ENCODE measurements at regions not wholly inside any gene's neighbourhood (a gene's known extent, or its start where the extent isn't known, plus 50 kb on each side); places are given as distances from the start of the nearest gene placed in this dataset.

DNA sequence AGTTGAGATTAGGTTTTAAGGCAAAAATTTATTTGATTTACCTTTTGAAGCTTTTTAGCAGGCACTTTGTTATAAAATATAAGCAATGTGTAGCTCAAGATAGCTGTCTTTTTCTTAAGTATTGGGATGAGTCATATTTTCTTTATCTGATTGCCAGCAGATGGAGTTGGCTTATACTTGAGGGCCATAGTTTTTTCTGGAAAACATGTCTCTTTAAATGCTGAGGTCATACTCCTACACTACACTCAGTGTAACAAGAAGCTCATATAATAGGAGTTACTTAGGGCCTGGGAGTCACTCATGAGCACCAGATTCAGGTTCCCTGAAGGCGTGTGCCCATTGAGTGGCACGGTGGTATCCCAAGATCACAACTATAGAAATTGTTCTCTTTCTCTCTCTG, 579.8 kb downstream of the EDEM1 start:
- Histone ChIP-seq H3K27ac (ENCODE audit: low read depth in 2 of 2, low read length in 2 of 2) (no peak overlapping the region), H3K27me3 (ENCODE audit: control insufficient read depth, insufficient read depth, low read length) (no peaks in the 10 kb centered on the region), H3K9ac (ENCODE audit: low read length in 3 of 3) (no peak overlapping the region), H3K36me3 (ENCODE audit: control insufficient read depth in 2 of 3, insufficient read depth in 3 of 3, low read length in 3 of 3) (no peaks in the 10 kb centered on the region), H3K9me3 (ENCODE audit: control insufficient read depth in 2 of 3, insufficient read depth in 1 of 3, low read length in 3 of 3) (no peaks in the 10 kb centered on the region), H3K4me1 (ENCODE audit: control insufficient read depth in 2 of 3, insufficient read depth in 2 of 3, low read depth in 1 of 3, low read length in 3 of 3) (no peaks in the 10 kb centered on the region), H3K4me3 (ENCODE audit: low read length in 3 of 3) (no peak overlapping the region)
- FAIRE-seq, result no peak
- no peak for DNase-seq
- intact Hi-C loops (cut with DNase I), result no loop called here
- TF ChIP-seq, protein P1, sequence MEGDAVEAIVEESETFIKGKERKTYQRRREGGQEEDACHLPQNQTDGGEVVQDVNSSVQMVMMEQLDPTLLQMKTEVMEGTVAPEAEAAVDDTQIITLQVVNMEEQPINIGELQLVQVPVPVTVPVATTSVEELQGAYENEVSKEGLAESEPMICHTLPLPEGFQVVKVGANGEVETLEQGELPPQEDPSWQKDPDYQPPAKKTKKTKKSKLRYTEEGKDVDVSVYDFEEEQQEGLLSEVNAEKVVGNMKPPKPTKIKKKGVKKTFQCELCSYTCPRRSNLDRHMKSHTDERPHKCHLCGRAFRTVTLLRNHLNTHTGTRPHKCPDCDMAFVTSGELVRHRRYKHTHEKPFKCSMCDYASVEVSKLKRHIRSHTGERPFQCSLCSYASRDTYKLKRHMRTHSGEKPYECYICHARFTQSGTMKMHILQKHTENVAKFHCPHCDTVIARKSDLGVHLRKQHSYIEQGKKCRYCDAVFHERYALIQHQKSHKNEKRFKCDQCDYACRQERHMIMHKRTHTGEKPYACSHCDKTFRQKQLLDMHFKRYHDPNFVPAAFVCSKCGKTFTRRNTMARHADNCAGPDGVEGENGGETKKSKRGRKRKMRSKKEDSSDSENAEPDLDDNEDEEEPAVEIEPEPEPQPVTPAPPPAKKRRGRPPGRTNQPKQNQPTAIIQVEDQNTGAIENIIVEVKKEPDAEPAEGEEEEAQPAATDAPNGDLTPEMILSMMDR (IDR thresholded peaks at IDR 0.05; ENCODE audit: borderline replicate concordance, extremely low read depth, insufficient read depth), result no peak

DNA sequence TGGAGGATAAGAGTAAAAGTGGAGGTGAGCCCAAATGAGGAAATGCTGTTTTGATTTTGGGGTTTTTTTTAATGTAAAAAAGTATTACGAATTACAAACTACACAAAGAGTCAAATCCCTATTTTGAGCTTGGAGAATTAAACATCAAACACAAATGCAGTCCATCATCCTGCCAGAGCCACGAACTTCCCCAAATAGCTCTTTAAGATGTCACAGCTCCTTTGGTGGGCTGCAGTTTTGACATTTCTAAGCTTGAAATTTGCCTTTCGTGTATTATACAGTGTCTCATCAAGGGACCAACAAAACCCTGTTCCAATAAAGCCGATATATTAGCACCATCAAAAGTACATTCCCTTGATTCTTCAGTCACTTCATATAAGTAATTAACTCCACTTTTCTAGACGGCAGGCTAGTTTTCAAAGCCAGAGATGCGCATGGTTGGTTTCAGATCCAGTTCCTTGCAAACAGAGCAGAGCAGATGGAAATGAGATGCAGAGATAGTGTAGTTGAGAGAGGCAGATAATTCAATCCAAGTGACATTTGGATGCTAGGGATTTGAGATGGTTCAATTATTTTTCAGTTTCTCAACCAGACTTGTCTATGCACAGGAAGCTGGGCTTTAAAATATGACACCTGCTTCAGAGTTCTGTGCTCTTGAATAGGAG, 580.9 kb downstream of the EDEM1 start:
- no peak overlapping the region for H3K9ac ChIP-seq (ENCODE audit: low read length in 3 of 3)
- no peak overlapping the region for H3K4me3 ChIP-seq (ENCODE audit: low read length in 3 of 3)
- no peaks in the 10 kb centered on the region for H3K36me3 ChIP-seq (ENCODE audit: control insufficient read depth in 2 of 3, insufficient read depth in 3 of 3, low read length in 3 of 3)
- TF ChIP-seq, protein P1 (IDR thresholded peaks at IDR 0.05; ENCODE audit: borderline replicate concordance, extremely low read depth, insufficient read depth), result no peak
- FAIRE-seq (no peak), DNase-seq (peak in 3 of 5 donors; percentile 26 to 60 (median 54))
- no peaks in the 10 kb centered on the region for H3K27me3 ChIP-seq (ENCODE audit: control insufficient read depth, insufficient read depth, low read length)
- no peaks in the 10 kb centered on the region for H3K4me1 ChIP-seq (ENCODE audit: control insufficient read depth in 2 of 3, insufficient read depth in 2 of 3, low read depth in 1 of 3, low read length in 3 of 3)
- intact Hi-C loops (cut with DNase I), result no loop called here
- no peaks in the 10 kb centered on the region for H3K9me3 ChIP-seq (ENCODE audit: control insufficient read depth in 2 of 3, insufficient read depth in 1 of 3, low read length in 3 of 3)
- no peak overlapping the region for H3K27ac ChIP-seq (ENCODE audit: low read depth in 2 of 2, low read length in 2 of 2)

DNA sequence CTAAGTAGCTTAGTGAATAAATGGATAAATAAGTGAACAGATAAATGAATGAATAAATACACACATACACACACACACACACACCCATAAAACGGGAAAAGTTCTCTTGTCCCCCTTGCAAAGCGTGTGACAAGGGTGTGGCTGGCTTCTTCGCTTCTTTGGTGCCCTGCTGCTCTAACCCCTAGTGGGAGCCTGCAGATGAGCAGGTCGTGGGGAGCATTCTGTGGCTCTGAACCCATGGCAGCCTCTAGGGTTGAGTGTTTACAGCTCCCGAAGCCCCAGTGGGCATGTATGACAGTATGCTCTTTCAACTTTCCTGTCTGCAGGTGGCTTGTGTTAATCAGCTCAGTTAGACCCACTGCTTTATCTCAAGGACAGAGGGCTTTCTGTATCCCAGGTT, 582.3 kb downstream of the EDEM1 start:
- FAIRE-seq, result no peak
- no peak overlapping the region for H3K27ac ChIP-seq (ENCODE audit: low read depth in 2 of 2, low read length in 2 of 2)

More for the DNA sequence above, 582.3 kb downstream of the EDEM1 start:
- no peak overlapping the region for H3K4me3 ChIP-seq (ENCODE audit: low read length in 3 of 3)
- intact Hi-C loops (cut with DNase I), result no loop called here
- no peaks in the 10 kb centered on the region for H3K4me1 ChIP-seq (ENCODE audit: control insufficient read depth in 2 of 3, insufficient read depth in 2 of 3, low read depth in 1 of 3, low read length in 3 of 3)
- H3K9me3 ChIP-seq (ENCODE audit: control insufficient read depth in 2 of 3, insufficient read depth in 1 of 3, low read length in 3 of 3), result no peaks in the 10 kb centered on the region
- no peak overlapping the region for H3K9ac ChIP-seq (ENCODE audit: low read length in 3 of 3)
- H3K27me3 ChIP-seq (ENCODE audit: control insufficient read depth, insufficient read depth, low read length), result no peaks in the 10 kb centered on the region
- TF ChIP-seq, protein P1 (IDR thresholded peaks at IDR 0.05; ENCODE audit: borderline replicate concordance, extremely low read depth, insufficient read depth), result no peak
- no peak for DNase-seq
- no peaks in the 10 kb centered on the region for H3K36me3 ChIP-seq (ENCODE audit: control insufficient read depth in 2 of 3, insufficient read depth in 3 of 3, low read length in 3 of 3)

Data from kidney (tissue), 13 donors.